ENCODE measurements at regions not wholly inside any gene's neighbourhood (a gene's known extent, or its start where the extent isn't known, plus 50 kb on each side); places are given as distances from the start of the nearest gene placed in this dataset.
A peak's percentile ranks its signal among the peaks of the same experiment; 100 is the strongest.

DNA sequence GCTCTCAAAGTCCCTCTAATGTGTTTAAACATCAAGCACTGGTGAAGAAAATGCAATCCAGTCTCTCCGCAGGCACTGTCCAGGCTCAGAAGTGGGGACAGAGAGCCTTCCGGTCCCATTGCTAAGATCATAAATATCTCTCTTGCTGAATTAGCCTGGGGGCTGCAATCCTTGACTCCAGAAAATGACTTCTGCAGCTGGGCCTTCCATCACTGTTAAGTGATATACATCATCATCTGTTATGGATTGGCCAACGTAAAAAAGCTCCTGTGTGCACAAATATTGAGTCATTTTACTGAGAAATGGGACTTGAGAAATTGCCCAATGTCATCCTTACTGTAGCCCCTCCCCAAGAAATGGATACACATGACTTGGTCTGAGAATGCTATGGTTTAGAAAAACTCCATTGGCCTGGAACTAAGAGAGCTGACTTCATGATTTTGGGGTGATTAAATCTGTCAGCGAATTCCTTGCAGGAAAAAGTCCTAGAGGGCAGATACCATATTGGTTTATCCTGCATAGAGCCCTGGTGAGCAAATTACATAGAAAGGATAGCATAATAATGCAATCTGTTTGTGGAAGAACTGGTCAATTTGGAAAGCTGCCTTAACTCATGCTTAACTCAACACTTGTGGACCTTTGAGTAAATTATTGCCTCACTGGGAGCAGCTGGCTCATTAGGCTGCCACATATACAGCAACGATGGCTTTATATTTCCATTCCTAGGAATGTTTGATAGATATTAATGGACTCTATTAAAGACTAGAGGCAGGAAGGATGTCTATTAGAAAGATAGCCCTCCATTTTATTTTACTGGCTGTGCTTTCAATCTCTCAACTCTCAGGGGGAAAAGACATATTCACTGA, 346.1 kb downstream of the GBA3 start:
- 68 to 71% methylated on average over 5 of the region's 5 CpGs for WGBS, 2 donors

GRCh38 chr4:23036921-23037495, 344.3 kb downstream of the GBA3 start:
- peaks cover 0 to 5% (median 0%) of the 10 kb centered on the region in 9 donors for H3K4me1 ChIP-seq
- ATAC-seq (no peak), DNase-seq (no peak)
- H3K27ac ChIP-seq: no peak overlapping the region
- WGBS, 2 donors: 83% methylated on average over 10 of the region's 10 CpGs
- intact Hi-C loops (cut with DNase I): no loop called here
- H3K36me3 ChIP-seq: no peaks in the 10 kb centered on the region
- no peaks in the 10 kb centered on the region for H3K9me3 ChIP-seq
- TF ChIP-seq, protein P1, sequence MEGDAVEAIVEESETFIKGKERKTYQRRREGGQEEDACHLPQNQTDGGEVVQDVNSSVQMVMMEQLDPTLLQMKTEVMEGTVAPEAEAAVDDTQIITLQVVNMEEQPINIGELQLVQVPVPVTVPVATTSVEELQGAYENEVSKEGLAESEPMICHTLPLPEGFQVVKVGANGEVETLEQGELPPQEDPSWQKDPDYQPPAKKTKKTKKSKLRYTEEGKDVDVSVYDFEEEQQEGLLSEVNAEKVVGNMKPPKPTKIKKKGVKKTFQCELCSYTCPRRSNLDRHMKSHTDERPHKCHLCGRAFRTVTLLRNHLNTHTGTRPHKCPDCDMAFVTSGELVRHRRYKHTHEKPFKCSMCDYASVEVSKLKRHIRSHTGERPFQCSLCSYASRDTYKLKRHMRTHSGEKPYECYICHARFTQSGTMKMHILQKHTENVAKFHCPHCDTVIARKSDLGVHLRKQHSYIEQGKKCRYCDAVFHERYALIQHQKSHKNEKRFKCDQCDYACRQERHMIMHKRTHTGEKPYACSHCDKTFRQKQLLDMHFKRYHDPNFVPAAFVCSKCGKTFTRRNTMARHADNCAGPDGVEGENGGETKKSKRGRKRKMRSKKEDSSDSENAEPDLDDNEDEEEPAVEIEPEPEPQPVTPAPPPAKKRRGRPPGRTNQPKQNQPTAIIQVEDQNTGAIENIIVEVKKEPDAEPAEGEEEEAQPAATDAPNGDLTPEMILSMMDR (IDR thresholded peaks at IDR 0.05): no peak
- H3K27me3 ChIP-seq: no peaks in the 10 kb centered on the region
- no peak overlapping the region for H3K4me3 ChIP-seq

More for the DNA sequence above, 346.1 kb downstream of the GBA3 start:
- H3K4me3 ChIP-seq: no peak overlapping the region
- H3K27me3 ChIP-seq: no peaks in the 10 kb centered on the region
- H3K27ac ChIP-seq: no peak overlapping the region
- no peaks in the 10 kb centered on the region for H3K4me1 ChIP-seq
- DNase-seq (no peak), ATAC-seq (no peak)
- H3K36me3 ChIP-seq: no peaks in the 10 kb centered on the region
- TF ChIP-seq, protein P1 (IDR thresholded peaks at IDR 0.05): no peak
- intact Hi-C loops (cut with DNase I): no loop called here
- H3K9me3 ChIP-seq: no peaks in the 10 kb centered on the region

DNA sequence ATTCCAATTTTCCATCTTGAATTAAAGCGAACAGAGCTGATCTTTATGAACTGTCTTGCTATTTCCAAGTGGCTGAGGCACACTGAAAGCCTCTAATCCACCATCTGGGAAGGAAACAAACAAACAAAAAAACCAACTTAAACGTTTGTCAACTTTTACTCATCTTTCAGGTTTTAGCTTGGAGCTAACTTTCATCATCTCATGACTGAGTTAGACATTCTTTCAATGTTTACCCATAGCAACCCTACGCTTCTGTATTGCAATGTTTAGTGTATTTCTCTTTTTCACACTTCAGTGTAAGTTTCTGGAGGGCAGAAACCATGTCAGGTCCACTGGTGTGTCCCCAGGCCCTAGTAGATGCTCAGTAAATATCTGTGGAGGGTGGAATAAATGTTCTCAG, 343.8 kb downstream of the GBA3 start:
- H3K9me3 ChIP-seq: no peaks in the 10 kb centered on the region
- 60 to 82% methylated on average over 3 of the region's 3 CpGs for WGBS, 2 donors
- no peak overlapping the region for H3K27ac ChIP-seq
- intact Hi-C loops (cut with DNase I): no loop called here
- no peak overlapping the region for H3K4me3 ChIP-seq
- H3K27me3 ChIP-seq: no peaks in the 10 kb centered on the region
- peaks cover 0 to 5% (median 0%) of the 10 kb centered on the region in 9 donors for H3K4me1 ChIP-seq
- H3K36me3 ChIP-seq: no peaks in the 10 kb centered on the region
- DNase-seq: no peak
- TF ChIP-seq, protein P1 (IDR thresholded peaks at IDR 0.05): no peak
- ATAC-seq: no peak

GRCh38 chr4:23035521-23036056, 342.9 kb downstream of the GBA3 start:
- no peaks in the 10 kb centered on the region for H3K9me3 ChIP-seq
- peak in 1 of 8 donors; percentile 18 for ATAC-seq
- no peak for DNase-seq
- intact Hi-C loops (cut with DNase I): no loop called here
- TF ChIP-seq, protein P1 (IDR thresholded peaks at IDR 0.05): no peak
- H3K36me3 ChIP-seq: no peaks in the 10 kb centered on the region
- WGBS, 2 donors: 73 to 81% methylated on average over 3 of the region's 3 CpGs
- no peak overlapping the region for H3K4me3 ChIP-seq
- no peak overlapping the region for H3K27ac ChIP-seq
- H3K4me1 ChIP-seq: peaks cover 0 to 5% (median 0%) of the 10 kb centered on the region in 9 donors
- H3K27me3 ChIP-seq: no peaks in the 10 kb centered on the region
